ENCODE measurements at regions not wholly inside any gene's neighbourhood (a gene's known extent, or its start where the extent isn't known, plus 50 kb on each side); places are given as distances from the start of the nearest gene placed in this dataset.

DNA sequence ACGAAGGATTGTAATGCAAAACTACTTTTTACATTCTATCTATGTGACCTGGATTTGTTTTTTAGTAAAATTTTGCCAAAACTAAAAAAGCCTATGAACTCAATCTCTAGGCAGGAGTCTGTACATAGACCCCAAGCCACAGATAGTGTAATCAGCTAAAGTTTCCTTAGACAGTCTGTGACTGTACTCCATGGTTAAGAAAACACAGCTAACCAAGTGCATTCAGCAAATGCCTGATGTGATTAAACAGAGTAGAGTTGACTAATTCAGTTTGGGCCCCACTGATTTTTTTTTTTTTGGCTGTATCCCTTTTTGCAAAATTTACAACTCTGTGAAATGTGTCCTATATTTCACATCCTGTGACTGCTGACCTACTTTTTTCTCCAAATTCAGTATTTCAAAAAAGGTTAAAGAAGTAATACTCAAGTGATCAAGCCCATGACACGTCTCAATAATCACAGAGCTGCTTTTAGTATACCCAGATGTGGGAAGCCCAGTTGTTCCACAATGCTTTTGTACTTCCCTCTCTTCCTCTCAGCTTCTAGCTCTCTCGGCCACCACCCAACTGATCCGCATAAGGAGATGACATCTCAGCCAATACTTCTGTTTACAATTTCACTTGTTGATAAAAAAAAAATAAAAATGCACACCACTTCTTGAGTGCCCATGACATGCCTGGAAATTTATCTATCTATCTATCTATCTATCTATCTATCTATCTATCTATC, 108.8 kb upstream of the TBX18 start:
- TF ChIP-seq POLR2A (IDR thresholded peaks at IDR 0.05; ENCODE audit: extremely low read depth, insufficient read length) (no peak), MYC (IDR thresholded peaks at IDR 0.05; ENCODE audit: low read depth, low read length) (no peak)
- TF ChIP-seq, protein P1, sequence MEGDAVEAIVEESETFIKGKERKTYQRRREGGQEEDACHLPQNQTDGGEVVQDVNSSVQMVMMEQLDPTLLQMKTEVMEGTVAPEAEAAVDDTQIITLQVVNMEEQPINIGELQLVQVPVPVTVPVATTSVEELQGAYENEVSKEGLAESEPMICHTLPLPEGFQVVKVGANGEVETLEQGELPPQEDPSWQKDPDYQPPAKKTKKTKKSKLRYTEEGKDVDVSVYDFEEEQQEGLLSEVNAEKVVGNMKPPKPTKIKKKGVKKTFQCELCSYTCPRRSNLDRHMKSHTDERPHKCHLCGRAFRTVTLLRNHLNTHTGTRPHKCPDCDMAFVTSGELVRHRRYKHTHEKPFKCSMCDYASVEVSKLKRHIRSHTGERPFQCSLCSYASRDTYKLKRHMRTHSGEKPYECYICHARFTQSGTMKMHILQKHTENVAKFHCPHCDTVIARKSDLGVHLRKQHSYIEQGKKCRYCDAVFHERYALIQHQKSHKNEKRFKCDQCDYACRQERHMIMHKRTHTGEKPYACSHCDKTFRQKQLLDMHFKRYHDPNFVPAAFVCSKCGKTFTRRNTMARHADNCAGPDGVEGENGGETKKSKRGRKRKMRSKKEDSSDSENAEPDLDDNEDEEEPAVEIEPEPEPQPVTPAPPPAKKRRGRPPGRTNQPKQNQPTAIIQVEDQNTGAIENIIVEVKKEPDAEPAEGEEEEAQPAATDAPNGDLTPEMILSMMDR (IDR thresholded peaks at IDR 0.05; ENCODE audit: low read depth, low read length): no peak
